ENCODE measurements at regions not wholly inside any gene's neighbourhood (a gene's known extent, or its start where the extent isn't known, plus 50 kb on each side); places are given as distances from the start of the nearest gene placed in this dataset.

DNA sequence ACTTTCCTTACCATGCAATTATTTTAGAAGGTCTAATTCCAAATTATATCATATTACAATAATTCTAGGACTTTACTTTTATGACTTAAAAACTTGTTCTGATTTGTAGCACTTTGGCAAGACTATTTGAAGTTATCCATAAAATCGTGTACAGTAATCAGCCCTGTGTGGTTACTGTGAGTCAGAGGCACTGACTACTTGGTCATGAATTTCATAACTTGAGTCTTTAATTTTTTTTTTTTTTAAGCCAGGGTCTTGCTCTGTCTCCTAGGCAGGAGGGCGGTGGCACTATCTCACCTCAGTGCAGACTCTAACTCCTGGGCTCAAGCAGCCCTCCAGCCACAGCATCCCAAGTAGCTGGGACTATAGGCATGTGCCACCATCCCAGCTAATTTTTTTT is 1319.2 kb upstream of the SLC10A2 start:
- H3K36me3 ChIP-seq (ENCODE audit: control insufficient read depth, insufficient read depth, low read length) = no peaks in the 10 kb centered on the region
- H3K4me3 ChIP-seq (ENCODE audit: low read depth, low read length) = no peak overlapping the region
- FAIRE-seq (no peak), DNase-seq (ENCODE audit: low read depth) (peak; percentile 88)
- TF ChIP-seq CTCF (IDR thresholded peaks at IDR 0.05; ENCODE audit: insufficient read depth, low read length, severe bottlenecking) = no peak
- no peaks in the 10 kb centered on the region for H3K27me3 ChIP-seq (ENCODE audit: control insufficient read depth, insufficient read depth, low read length)

DNA sequence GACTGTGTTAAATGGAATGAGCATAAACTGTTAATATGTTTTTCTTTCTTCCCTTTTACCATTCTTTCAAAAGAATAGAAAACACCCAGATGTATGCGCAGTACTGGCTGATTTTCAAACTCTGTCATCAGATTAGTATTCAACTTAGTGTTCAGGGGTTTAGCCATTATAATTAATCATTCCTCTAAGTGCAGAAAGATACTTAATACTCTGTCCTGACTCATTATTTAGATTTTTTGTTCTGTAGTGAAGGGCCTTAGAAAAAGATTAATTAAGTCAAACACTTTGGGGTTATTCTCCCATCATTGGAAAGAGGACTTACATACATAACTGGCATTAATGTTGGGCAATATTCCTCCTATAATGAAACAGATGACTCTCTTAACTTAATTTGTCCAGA is 1316.7 kb upstream of the SLC10A2 start:
- Histone ChIP-seq H3K27me3 (ENCODE audit: control insufficient read depth, insufficient read depth, low read length) (no peaks in the 10 kb centered on the region), H3K36me3 (ENCODE audit: control insufficient read depth, insufficient read depth, low read length) (no peaks in the 10 kb centered on the region), H3K4me3 (ENCODE audit: low read depth, low read length) (no peak overlapping the region)
- FAIRE-seq (no peak), DNase-seq (ENCODE audit: low read depth) (peak; percentile 45)
- TF ChIP-seq CTCF (IDR thresholded peaks at IDR 0.05; ENCODE audit: insufficient read depth, low read length, severe bottlenecking) = no peak

- no peak for TF ChIP-seq CTCF (IDR thresholded peaks at IDR 0.05; ENCODE audit: insufficient read depth, low read length, severe bottlenecking)
- FAIRE-seq = no peak
- H3K27me3 ChIP-seq (ENCODE audit: control insufficient read depth, insufficient read depth, low read length) = no peaks in the 10 kb centered on the region
- H3K4me3 ChIP-seq (ENCODE audit: low read depth, low read length) = no peak overlapping the region
- no peaks in the 10 kb centered on the region for H3K36me3 ChIP-seq (ENCODE audit: control insufficient read depth, insufficient read depth, low read length)
- no peak for DNase-seq (ENCODE audit: low read depth)
Measured at GRCh38 chr13:104376588-104376987, 1310.4 kb upstream of the SLC10A2 start.

- DNase-seq (ENCODE audit: low read depth) = no peak
- Histone ChIP-seq H3K27me3 (ENCODE audit: control insufficient read depth, insufficient read depth, low read length) (no peaks in the 10 kb centered on the region), H3K36me3 (ENCODE audit: control insufficient read depth, insufficient read depth, low read length) (no peaks in the 10 kb centered on the region), H3K4me3 (ENCODE audit: low read depth, low read length) (no peak overlapping the region)
- no peak for TF ChIP-seq CTCF (IDR thresholded peaks at IDR 0.05; ENCODE audit: insufficient read depth, low read length, severe bottlenecking)
- no peak for FAIRE-seq
Measured at GRCh38 chr13:104375614-104376013, 1309.4 kb upstream of the SLC10A2 start.

DNA sequence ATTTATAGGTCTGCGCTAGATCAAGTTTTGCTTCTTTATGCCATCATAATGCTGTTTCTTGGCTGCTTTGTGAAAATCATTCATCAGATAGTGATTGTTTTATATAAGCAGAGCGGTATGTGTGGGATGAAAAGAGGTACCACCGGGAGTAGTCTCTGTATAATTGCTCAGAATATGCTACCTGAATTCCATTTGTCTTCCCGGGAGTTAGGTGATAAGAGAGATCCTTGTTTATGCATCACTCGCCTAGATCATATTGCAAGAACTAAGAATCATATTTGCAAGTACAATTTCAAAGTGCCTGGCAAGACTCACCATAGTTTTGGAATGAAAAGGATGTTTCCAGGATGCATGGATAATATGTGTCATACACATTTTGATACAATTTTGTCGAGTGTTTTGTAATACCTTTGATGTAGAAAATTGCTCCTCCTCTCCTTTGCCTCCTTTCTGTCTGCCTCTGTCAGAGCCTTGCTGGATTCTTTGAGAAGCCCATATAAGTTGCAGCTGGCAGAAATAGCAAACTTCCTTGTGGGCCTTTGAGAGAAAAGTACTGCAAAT is 1306.0 kb upstream of the SLC10A2 start:
- no peak for TF ChIP-seq CTCF (IDR thresholded peaks at IDR 0.05; ENCODE audit: insufficient read depth, low read length, severe bottlenecking)
- no peak for FAIRE-seq
- Histone ChIP-seq H3K27me3 (ENCODE audit: control insufficient read depth, insufficient read depth, low read length) (no peaks in the 10 kb centered on the region), H3K36me3 (ENCODE audit: control insufficient read depth, insufficient read depth, low read length) (no peaks in the 10 kb centered on the region), H3K4me3 (ENCODE audit: low read depth, low read length) (no peak overlapping the region)
- DNase-seq (ENCODE audit: low read depth) = no peak

DNA sequence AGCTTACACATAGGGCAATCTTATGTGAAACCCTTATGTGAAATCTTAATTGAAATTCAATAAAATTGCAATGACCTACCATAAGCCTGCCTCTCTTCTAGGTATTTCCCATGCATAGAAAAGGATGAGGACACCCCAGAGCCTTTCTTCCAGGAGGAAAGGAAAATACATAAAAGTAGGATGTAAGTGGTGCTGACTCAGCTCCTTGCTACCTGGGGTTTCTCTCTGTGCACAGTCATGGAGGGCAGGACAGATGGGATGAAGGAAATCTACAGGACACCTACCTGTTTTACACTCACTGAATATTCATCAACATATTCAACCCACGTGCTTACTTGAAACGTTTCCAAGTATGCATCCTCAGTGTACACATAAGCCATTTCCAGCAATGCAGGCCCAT is 1299.2 kb upstream of the SLC10A2 start:
- no peak for FAIRE-seq
- no peak overlapping the region for H3K4me3 ChIP-seq (ENCODE audit: low read depth, low read length)
- TF ChIP-seq CTCF (IDR thresholded peaks at IDR 0.05; ENCODE audit: insufficient read depth, low read length, severe bottlenecking) = no peak
- no peaks in the 10 kb centered on the region for H3K36me3 ChIP-seq (ENCODE audit: control insufficient read depth, insufficient read depth, low read length)
- no peaks in the 10 kb centered on the region for H3K27me3 ChIP-seq (ENCODE audit: control insufficient read depth, insufficient read depth, low read length)
- DNase-seq (ENCODE audit: low read depth) = no peak
